GM23338 (cell line): ENCODE measurements at regions not wholly inside any gene's neighbourhood (a gene's known extent, or its start where the extent isn't known, plus 50 kb on each side); places are given as distances from the start of the nearest gene placed in this dataset.

ENCODE experiments used
- ATAC-seq: fragments of 200-7000 bp; cut with Tn5 transposase; 3 replicates; pipeline ENCODE4 v1.9.1; 2020
- DNase-seq: peaks from one replicate; pipeline ENCODE4 v3.0.0-alpha.2; 2015; ENCODE audit warnings: low spot score
- H2AFZ ChIP-seq: fragments of 200-600 bp; sonication (generic); 2 replicates; pipeline ENCODE4 v1.8.0; 2016; ENCODE audit warnings: antibody characterized with exemption, mild to moderate bottlenecking, moderate library complexity
- H3F3A ChIP-seq: fragments of 200-600 bp; sonication (generic); replicated peaks from 2 replicates; pipeline ENCODE4 v1.8.0; 2017; ENCODE audit warnings: antibody characterized with exemption, mixed run types, low read depth
- H3K27ac ChIP-seq: fragments of 200-600 bp; sonication (generic); 2 replicates; pipeline ENCODE4 v1.6.1; 2016; ENCODE audit warnings: low read depth
- H3K27me3 ChIP-seq: fragments of 200-600 bp; sonication (generic); 2 replicates; pipeline ENCODE4 v1.8.0; 2016; ENCODE audit warnings: mild to moderate bottlenecking, mixed run types, moderate library complexity; ENCODE audit not compliant: insufficient read depth
- H3K36me3 ChIP-seq: fragments of 200-600 bp; sonication (generic); 2 replicates; pipeline ENCODE4 v1.8.0; 2016; ENCODE audit warnings: mild to moderate bottlenecking; ENCODE audit not compliant: insufficient read depth
- H3K4me1 ChIP-seq: fragments of 200-600 bp; sonication (generic); 2 replicates; pipeline ENCODE4 v1.8.0; 2016; ENCODE audit warnings: mild to moderate bottlenecking, moderate library complexity; ENCODE audit not compliant: insufficient read depth
- H3K4me2 ChIP-seq: fragments of 200-600 bp; sonication (generic); 2 replicates; pipeline ENCODE4 v1.7.1; 2017; ENCODE audit warnings: mixed run types
- H3K4me3 ChIP-seq: fragments of 200-600 bp; sonication (generic); 2 replicates; pipeline ENCODE4 v1.6.1; 2016; ENCODE audit warnings: mixed run types
- H3K79me2 ChIP-seq: fragments of 200-600 bp; sonication (generic); replicated peaks from 2 replicates; pipeline ENCODE4 v1.8.0; 2017; ENCODE audit warnings: mild to moderate bottlenecking; ENCODE audit not compliant: insufficient read depth
- H3K9me2 ChIP-seq: fragments of 200-600 bp; sonication (generic); 2 replicates; pipeline ENCODE4 v1.8.0; 2017; ENCODE audit not compliant: insufficient read depth
- H4K20me1 ChIP-seq: fragments of 200-600 bp; sonication (generic); replicated peaks from 2 replicates; pipeline ENCODE4 v1.8.0; 2017; ENCODE audit warnings: mild to moderate bottlenecking; ENCODE audit not compliant: insufficient read depth
- H3K27ac Mint-ChIP-seq: 2 replicates; pipeline ENCODE4 v1.8.0; 2020; ENCODE audit warnings: inconsistent platforms, mild to moderate bottlenecking, moderate library complexity, mixed read lengths
- H3K27me3 Mint-ChIP-seq: 3 replicates; pipeline ENCODE4 v1.8.0; 2022; ENCODE audit warnings: low read depth, mild to moderate bottlenecking, moderate library complexity, mixed read lengths, inconsistent platforms; ENCODE audit not compliant: insufficient read depth, poor library complexity
- H3K36me3 Mint-ChIP-seq: 3 replicates; pipeline ENCODE4 v1.8.0; 2021; ENCODE audit warnings: low read depth, mild to moderate bottlenecking, inconsistent platforms, moderate library complexity, mixed read lengths
- H3K4me1 Mint-ChIP-seq: 3 replicates; pipeline ENCODE4 v1.8.0; 2020; ENCODE audit warnings: mild to moderate bottlenecking, inconsistent platforms, mixed read lengths
- H3K4me3 Mint-ChIP-seq: 3 replicates; pipeline ENCODE4 v1.8.0; 2021; ENCODE audit warnings: moderate library complexity, mild to moderate bottlenecking, inconsistent platforms, mixed read lengths
- H3K9me3 Mint-ChIP-seq: 3 replicates; pipeline ENCODE4 v1.8.0; 2020; ENCODE audit warnings: moderate library complexity, mild to moderate bottlenecking, inconsistent platforms, mixed read lengths
- CREB1 ChIP-seq: fragments of 250-450 bp; sonication (Bioruptor Pico); IDR thresholded peaks from 2 replicates; pipeline ENCODE4 v1.5.0; 2020; ENCODE audit warnings: low read depth, mild to moderate bottlenecking, moderate library complexity
- NANOG ChIP-seq: IDR thresholded peaks from 2 replicates; pipeline ENCODE4 v1.6.1; 2016; ENCODE audit warnings: antibody characterized with exemption, borderline replicate concordance
- POLR2AphosphoS5 ChIP-seq: IDR thresholded peaks from 2 replicates; pipeline ENCODE4 v1.6.1; 2016; ENCODE audit warnings: antibody characterized with exemption, low read depth
- REST ChIP-seq: IDR thresholded peaks from one replicate; pipeline ENCODE4 v1.6.1; 2018; ENCODE audit warnings: antibody characterized with exemption; ENCODE audit not compliant: unreplicated experiment
- STAT1 ChIP-seq: IDR thresholded peaks from one replicate; pipeline ENCODE4 v1.6.1; 2016; ENCODE audit warnings: antibody characterized with exemption; ENCODE audit not compliant: unreplicated experiment
- ZNF114 ChIP-seq: fragments of 250-450 bp; sonication (Bioruptor Pico); IDR thresholded peaks from 2 replicates; pipeline ENCODE4 v1.5.0; 2020; ENCODE audit warnings: mild to moderate bottlenecking, moderate library complexity
- ZNF462 ChIP-seq: fragments of 250-450 bp; sonication (Bioruptor Pico); IDR thresholded peaks from 2 replicates; pipeline ENCODE4 v1.5.0; 2020; ENCODE audit warnings: mild to moderate bottlenecking, moderate library complexity
- TF ChIP-seq, protein P1 (sequence below), 2 experiments: fragments of 200-600 bp in 1 of 2; sonication (generic) in 1 of 2; conservative IDR thresholded peaks; 2 replicates each; pipeline versions ENCODE4 v1.5.1 to v1.6.1; 2016 to 2017; ENCODE audit warnings: antibody characterized with exemption in 2 of 2, low read depth in 2 of 2, mild to moderate bottlenecking in 2 of 2, moderate library complexity in 1 of 2

GRCh38 chr10:128221807-128222206 is 95.6 kb upstream of the MKI67 start:
- H3K9me3 Mint-ChIP-seq = no peaks in the 10 kb centered on the region; the same call in 2 of the 3 replicates
- ATAC-seq = no peak

More at GRCh38 chr10:128221807-128222206, 95.6 kb upstream of the MKI67 start:
- H3K27me3 Mint-ChIP-seq = peaks cover 4% of the 10 kb centered on the region
- Histone ChIP-seq H3K4me1 (peaks cover 3% of the 10 kb centered on the region; the same call in 1 of the 2 replicates), H3K79me2 (no peaks in the 10 kb centered on the region), H2AFZ (0 out of 2 replicates have a peak overlapping the region, but pooled peaks have one; percentile 23), H3K4me3 (no peak overlapping the region), H4K20me1 (no peaks in the 10 kb centered on the region), H3K27me3 (no peaks in the 10 kb centered on the region), H3K27ac (no peak overlapping the region), H3K36me3 (no peaks in the 10 kb centered on the region), H3K4me2 (no peak overlapping the region), H3F3A (no peaks in the 10 kb centered on the region), H3K9me2 (no peaks in the 10 kb centered on the region)
- DNase-seq = no peak
- TF ChIP-seq STAT1 = no peak
- no peak for TF ChIP-seq ZNF114 (CRISPR knock-in tag)
- TF ChIP-seq, protein P1, sequence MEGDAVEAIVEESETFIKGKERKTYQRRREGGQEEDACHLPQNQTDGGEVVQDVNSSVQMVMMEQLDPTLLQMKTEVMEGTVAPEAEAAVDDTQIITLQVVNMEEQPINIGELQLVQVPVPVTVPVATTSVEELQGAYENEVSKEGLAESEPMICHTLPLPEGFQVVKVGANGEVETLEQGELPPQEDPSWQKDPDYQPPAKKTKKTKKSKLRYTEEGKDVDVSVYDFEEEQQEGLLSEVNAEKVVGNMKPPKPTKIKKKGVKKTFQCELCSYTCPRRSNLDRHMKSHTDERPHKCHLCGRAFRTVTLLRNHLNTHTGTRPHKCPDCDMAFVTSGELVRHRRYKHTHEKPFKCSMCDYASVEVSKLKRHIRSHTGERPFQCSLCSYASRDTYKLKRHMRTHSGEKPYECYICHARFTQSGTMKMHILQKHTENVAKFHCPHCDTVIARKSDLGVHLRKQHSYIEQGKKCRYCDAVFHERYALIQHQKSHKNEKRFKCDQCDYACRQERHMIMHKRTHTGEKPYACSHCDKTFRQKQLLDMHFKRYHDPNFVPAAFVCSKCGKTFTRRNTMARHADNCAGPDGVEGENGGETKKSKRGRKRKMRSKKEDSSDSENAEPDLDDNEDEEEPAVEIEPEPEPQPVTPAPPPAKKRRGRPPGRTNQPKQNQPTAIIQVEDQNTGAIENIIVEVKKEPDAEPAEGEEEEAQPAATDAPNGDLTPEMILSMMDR (conservative IDR thresholded peaks at IDR 0.05; ENCODE audit: low read depth in 2 of 2) = no peak
- no peak for TF ChIP-seq CREB1
- TF ChIP-seq ZNF462 = no peak
- no peak for TF ChIP-seq REST
- TF ChIP-seq POLR2AphosphoS5 = no peak
- no peak for TF ChIP-seq NANOG
- no peak overlapping the region for H3K27ac Mint-ChIP-seq
- H3K4me3 Mint-ChIP-seq = no peak overlapping the region
- H3K36me3 Mint-ChIP-seq = no peaks in the 10 kb centered on the region
- H3K4me1 Mint-ChIP-seq = peaks cover 7% of the 10 kb centered on the region; the same call in 2 of the 3 replicates
